HG03139 (cell line): ENCODE measurements at regions not wholly inside any gene's neighbourhood (a gene's known extent, or its start where the extent isn't known, plus 50 kb on each side); places are given as distances from the start of the nearest gene placed in this dataset.
"Not testable (repeated sequence)": the region's sequence is repeated elsewhere in the genome, so short reads cannot be mapped to it uniquely, and the experiment has no call there.

ENCODE experiments used
- ATAC-seq: cut with Tn5 transposase; IDR thresholded peaks from one replicate; pipeline ENCODE4 v1.9.1; 2021; ENCODE audit not compliant: unreplicated experiment

- no peak for ATAC-seq
Observed at GRCh38 chr12:97711392-97711791, 248.8 kb downstream of the RMST start.

GRCh38 chr12:97713270-97713669, 250.7 kb downstream of the RMST start:
- no peak for ATAC-seq

- ATAC-seq: no peak
Observed at GRCh38 chr12:97714107-97714563, 251.5 kb downstream of the RMST start.

- no peak for ATAC-seq
Observed at GRCh38 chr12:97716356-97716755, 253.8 kb downstream of the RMST start.

GRCh38 chr12:97723801-97724200, 261.2 kb downstream of the RMST start:
- ATAC-seq: not testable (repeated sequence)

GRCh38 chr12:97745406-97746101, 282.9 kb downstream of the RMST start:
- no peak for ATAC-seq

GRCh38 chr12:97748298-97748697, 285.7 kb downstream of the RMST start:
- ATAC-seq: no peak

- ATAC-seq: no peak
Observed at GRCh38 chr12:97751704-97752103, 289.1 kb downstream of the RMST start.

- no peak for ATAC-seq
Observed at GRCh38 chr12:97752129-97752528, 289.5 kb downstream of the RMST start.

GRCh38 chr12:97753332-97753731, 290.7 kb downstream of the RMST start:
- no peak for ATAC-seq

- no peak for ATAC-seq
Observed at GRCh38 chr12:97754306-97754705, 291.7 kb downstream of the RMST start.

GRCh38 chr12:97756066-97756666, 293.6 kb downstream of the RMST start:
- ATAC-seq: no peak

GRCh38 chr12:97756741-97757140, 294.1 kb downstream of the RMST start:
- ATAC-seq: no peak

- ATAC-seq: no peak
Observed at GRCh38 chr12:97757481-97758193, 295.0 kb downstream of the RMST start.

- ATAC-seq: no peak
Observed at GRCh38 chr12:97758194-97758501, 295.5 kb downstream of the RMST start.

- ATAC-seq: no peak
Observed at GRCh38 chr12:97758586-97758985, 296.0 kb downstream of the RMST start.

- ATAC-seq: no peak
Observed at GRCh38 chr12:97760601-97761000, 298.0 kb downstream of the RMST start.

- no peak for ATAC-seq
Observed at GRCh38 chr12:97763113-97763512, 300.5 kb downstream of the RMST start.

GRCh38 chr12:97764700-97765099, 302.1 kb downstream of the RMST start:
- ATAC-seq: no peak

GRCh38 chr12:97767347-97767746, 304.7 kb downstream of the RMST start:
- no peak for ATAC-seq

GRCh38 chr12:97778111-97778510, 315.5 kb downstream of the RMST start:
- ATAC-seq: no peak

GRCh38 chr12:97781342-97781741, 318.7 kb downstream of the RMST start:
- no peak for ATAC-seq
